Left colon (tissue), 2 donors: ENCODE measurements at regions not wholly inside any gene's neighbourhood (a gene's known extent, or its start where the extent isn't known, plus 50 kb on each side); places are given as distances from the start of the nearest gene placed in this dataset.
"Not testable (repeated sequence)": the region's sequence is repeated elsewhere in the genome, so short reads cannot be mapped to it uniquely, and the experiment has no call there.

ENCODE experiments used
- ATAC-seq: fragments of 200-7000 bp; cut with Tn5 transposase; one replicate; pipeline ENCODE4 v1.9.1; 2020; ENCODE audit warnings: mild to moderate bottlenecking, moderate library complexity
- DNase-seq, 2 donors: peaks; one replicate each; pipeline ENCODE4 v3.0.0-alpha.2; 2020
- intact Hi-C, 2 donors: fragments of 100-400 bp; cut with DNase I in 1 of 2; cut with micrococcal nuclease in 1 of 2; formaldehyde crosslinking; loops; one replicate each; pipeline versions ENCODE4 v1.11.2 to v1.14.0; 2022; cut with DNase I, micrococcal nuclease
- donor health status: DM: no; HTN: no; CAD: no.
- donor health status: DM: yes; HTN: yes; CAD: no.

- ATAC-seq: no peak
- intact Hi-C loops: no loop called here
These were observed 561.1 kb upstream of the CADM1 start for GRCh38 chr11:116065191-116065895.

DNA sequence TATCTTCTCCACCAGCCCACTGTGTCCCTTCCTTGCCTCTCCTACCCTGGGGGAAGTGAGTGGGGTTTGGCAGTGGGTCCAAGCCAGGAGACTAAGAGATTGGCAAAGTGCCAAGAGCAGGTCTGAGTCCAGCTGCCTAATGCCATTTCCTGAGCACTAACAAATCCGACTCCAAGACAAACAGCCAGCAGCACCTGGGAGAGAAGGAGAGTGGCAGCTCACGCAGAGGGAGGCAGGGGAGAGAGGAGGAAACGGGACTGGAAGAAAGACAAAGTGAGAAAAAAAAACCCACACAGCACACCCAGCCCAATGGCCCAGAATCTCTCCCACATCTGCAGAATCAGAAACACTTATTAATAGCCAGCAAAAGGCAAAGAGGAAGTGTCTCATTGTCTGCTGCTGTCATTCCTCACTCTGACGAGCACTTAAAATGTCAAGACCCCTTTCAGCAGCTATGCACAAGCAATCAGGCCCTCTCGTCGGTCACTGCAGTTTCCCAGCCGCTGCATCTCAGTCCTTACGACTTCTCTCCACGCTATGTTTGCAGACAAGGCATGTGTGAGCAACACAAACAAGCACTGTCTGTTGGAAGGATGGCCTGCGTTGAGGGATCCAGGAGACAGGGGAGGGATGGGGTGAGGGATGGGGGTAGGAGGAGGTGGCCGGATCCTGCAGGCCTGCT is 558.4 kb upstream of the CADM1 start:
- intact Hi-C loops: no loop called here
- ATAC-seq (no peak), DNase-seq (no peak)

More at GRCh38 chr11:116065191-116065895, 561.1 kb upstream of the CADM1 start:
- no peak for DNase-seq

GRCh38 chr11:116062129-116062489 is 557.9 kb upstream of the CADM1 start:
- DNase-seq (no peak), ATAC-seq (no peak)
- intact Hi-C loops: no loop called here

DNA sequence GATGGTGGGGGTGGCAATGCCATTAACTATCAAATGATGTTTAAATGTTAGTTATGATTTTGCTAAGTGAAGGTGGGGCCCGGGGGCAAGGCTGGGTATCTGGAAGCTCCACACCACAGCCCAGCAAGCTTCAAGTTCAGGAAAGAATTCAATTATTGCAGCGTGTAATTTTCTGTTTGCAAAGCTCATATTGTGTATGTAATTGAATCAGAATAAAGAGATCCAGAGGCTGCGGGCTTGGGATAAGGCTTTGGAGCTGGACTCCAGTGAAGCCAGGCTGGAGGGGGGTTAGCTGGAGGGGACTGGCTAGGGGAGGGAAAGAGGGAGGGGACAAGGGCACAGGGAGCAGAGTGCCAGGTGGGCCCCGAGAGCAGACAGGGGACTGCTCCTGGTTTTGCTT is 557.1 kb upstream of the CADM1 start:
- intact Hi-C loops: no loop called here
- ATAC-seq (no peak), DNase-seq (no peak)

GRCh38 chr11:116059919-116060318 is 555.7 kb upstream of the CADM1 start:
- ATAC-seq: no peak
- intact Hi-C loops: no loop called here

GRCh38 chr11:116057000-116057399 is 552.8 kb upstream of the CADM1 start:
- intact Hi-C loops: no loop called here
- no peak for ATAC-seq
- no peak for DNase-seq

More at GRCh38 chr11:116059919-116060318, 555.7 kb upstream of the CADM1 start:
- DNase-seq: no peak

DNA sequence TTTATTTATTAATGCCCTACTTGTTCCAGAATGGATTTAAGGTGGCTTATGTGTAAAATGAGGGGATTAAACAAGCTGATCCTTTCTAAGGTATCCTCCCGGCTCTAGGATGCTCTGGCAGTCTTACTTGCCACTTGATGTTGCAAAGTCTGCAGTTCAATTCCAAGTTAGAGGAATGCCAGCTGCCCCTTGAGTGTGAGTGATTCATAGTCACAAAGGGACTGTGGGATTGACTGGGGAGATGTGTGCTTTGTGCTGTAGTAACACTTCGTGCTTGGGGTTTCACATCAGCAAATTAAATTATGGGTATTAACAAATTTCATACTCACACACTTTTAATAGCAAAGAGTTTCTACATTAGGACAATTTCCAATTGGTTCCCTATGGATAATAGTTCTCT is 550.8 kb upstream of the CADM1 start:
- no peak for ATAC-seq
- no peak for DNase-seq
- intact Hi-C loops: no loop called here

GRCh38 chr11:116053548-116053919 is 549.3 kb upstream of the CADM1 start:
- no peak for DNase-seq

GRCh38 chr11:116052603-116053547 is 548.7 kb upstream of the CADM1 start:
- ATAC-seq: no peak
- intact Hi-C loops: no loop called here
- DNase-seq: no peak

More at GRCh38 chr11:116053548-116053919, 549.3 kb upstream of the CADM1 start:
- no peak for ATAC-seq
- intact Hi-C loops: no loop called here

DNA sequence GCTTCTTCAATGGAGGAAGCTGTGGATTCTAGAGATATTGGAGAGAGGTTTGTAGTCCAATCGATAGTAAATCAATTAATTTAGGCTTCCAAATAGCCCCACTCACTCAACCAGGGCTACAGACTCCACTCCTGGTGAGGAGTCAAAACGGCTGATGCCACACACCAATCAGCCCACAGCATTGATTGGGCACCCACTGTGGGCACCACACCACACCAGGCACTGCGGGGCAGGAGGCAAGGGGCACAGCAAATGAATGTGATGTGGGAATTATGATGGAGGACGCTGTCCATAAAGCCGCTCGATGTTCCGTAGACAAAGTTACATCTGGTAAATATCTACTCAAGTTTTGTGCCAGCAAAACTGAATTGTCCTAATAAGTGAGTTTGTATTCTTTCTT is 547.3 kb upstream of the CADM1 start:
- DNase-seq (no peak), ATAC-seq (no peak)
- intact Hi-C loops: no loop called here

DNA sequence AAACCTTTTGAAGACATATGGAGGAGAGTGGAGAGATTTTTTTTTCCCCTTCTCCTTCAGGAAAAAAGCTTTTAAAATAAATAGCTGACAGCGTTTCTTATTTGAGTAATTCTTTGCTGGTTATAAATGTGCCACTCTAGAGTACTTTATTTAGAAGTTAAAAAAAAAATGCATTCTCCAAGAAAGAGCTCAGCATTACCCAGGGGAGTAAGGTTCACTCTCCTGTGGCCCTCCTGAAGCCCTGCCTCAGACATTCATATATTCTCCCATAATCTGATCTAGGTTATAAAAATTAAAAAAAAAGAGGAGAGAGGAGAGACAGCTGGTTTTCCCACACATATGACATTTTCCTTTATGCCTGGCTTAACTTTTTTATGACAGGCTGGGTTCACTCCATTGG is 545.2 kb upstream of the CADM1 start:
- no peak for DNase-seq
- intact Hi-C loops: no loop called here
- no peak for ATAC-seq

- intact Hi-C loops: no loop called here
- DNase-seq (no peak), ATAC-seq (no peak)
These were observed 541.9 kb upstream of the CADM1 start for GRCh38 chr11:116046127-116046526.

DNA sequence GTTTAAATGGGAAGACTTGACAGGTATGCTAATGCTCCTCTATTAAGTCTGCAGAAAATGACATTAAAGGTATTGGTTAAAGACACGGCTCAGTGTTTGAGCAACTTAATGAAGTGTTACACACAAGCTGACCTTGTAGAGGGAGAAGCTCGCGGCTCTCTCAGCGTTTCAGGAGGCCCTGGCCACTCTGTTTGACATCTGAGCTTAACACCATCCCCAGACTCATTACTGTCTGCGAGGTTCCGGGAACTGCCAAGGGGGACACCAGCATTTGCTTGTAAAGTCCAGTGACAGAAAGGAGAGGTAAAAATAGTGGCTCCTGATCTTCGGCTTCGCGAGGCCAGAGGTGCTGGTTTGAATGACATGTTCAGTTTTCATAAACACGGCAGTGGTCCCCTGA is 540.7 kb upstream of the CADM1 start:
- ATAC-seq (no peak), DNase-seq (no peak)
- intact Hi-C loops: no loop called here

- intact Hi-C loops: no loop called here
- ATAC-seq: no peak
- no peak for DNase-seq
These were observed 540.3 kb upstream of the CADM1 start for GRCh38 chr11:116044520-116044919.

DNA sequence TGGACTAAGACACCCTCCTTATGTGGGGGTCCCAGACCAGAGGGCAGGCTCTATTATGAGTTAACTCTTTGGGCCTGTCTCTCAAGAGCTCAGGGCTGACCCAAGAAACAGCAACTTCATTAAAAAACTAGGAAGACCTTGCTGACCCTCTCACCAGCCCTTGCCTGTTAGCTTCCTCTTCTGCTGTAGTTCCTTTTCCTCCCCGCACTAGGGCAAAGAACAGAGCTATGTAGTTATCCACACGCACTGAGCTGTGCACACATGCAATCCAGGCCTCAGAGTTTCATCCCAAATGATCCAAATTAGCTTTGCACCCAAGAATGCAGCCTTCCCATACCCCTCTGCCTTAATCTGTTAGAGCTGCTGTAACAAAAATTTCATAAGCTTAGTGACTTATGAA is 539.6 kb upstream of the CADM1 start:
- intact Hi-C loops: no loop called here
- DNase-seq: no peak
- ATAC-seq: no peak

- ATAC-seq, intact Hi-C loops, DNase-seq: not testable (repeated sequence)
These were observed 538.8 kb upstream of the CADM1 start for GRCh38 chr11:116043059-116043458.

DNA sequence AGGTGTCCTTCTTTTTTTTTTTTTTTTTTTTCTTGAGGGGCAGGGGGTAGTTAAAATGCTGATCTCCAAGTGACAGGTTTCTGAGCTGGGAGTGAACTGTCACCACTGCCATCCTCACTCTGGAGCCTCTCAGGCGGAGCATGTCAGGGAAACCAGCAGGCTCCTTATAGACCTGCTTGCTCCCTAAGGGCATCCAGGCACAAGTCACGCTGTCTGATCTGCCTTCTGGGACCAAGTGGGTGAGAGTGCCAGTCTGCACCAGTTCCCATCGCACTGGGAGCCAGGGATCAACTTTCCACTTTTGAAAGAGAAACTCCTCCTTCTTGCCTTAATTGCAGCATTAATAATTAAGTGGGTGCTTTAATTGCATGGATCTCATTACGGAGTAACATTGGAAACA is 537.9 kb upstream of the CADM1 start:
- intact Hi-C loops: no loop called here
- DNase-seq: no peak
- no peak for ATAC-seq

GRCh38 chr11:116037861-116038260 is 533.6 kb upstream of the CADM1 start:
- DNase-seq (no peak), ATAC-seq (no peak)
- intact Hi-C loops: no loop called here

DNA sequence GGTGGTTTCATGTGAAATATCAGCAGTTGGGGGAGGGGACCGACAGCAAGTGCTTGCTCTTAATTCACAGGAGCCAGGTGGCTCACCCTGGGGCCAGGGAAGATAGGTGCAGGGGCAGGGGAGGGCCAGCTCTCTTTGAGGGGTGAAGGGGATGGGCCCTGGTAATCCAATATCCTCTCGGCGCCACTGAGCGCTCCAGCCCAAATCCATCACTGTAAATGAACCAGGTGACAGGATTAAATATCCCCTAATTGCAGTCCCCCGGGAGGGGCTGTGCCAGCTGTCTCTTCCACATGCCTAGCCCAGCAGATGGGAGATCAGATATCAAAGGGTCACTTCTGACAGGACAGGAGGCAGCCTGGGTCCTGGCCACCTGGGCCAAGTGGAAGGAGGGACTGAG is 531.8 kb upstream of the CADM1 start:
- ATAC-seq (no peak), DNase-seq (no peak)

More for the DNA sequence above, 531.8 kb upstream of the CADM1 start:
- intact Hi-C loops: no loop called here
